Stimulated activated CD8-positive, alpha-beta memory T cell treated with anti-CD3 and anti-CD28 coated beads, Interleukin-15, amount 100 ng/mL, for 4 hours (primary cell): ENCODE measurements at regions not wholly inside any gene's neighbourhood (a gene's known extent, or its start where the extent isn't known, plus 50 kb on each side); places are given as distances from the start of the nearest gene placed in this dataset.

Experiments
- DNase-seq, 2 donors: peaks; one replicate each; pipeline ENCODE4 v3.0.0-alpha.2; 2020; ENCODE audit warnings: low read depth in 2 of 2

DNA sequence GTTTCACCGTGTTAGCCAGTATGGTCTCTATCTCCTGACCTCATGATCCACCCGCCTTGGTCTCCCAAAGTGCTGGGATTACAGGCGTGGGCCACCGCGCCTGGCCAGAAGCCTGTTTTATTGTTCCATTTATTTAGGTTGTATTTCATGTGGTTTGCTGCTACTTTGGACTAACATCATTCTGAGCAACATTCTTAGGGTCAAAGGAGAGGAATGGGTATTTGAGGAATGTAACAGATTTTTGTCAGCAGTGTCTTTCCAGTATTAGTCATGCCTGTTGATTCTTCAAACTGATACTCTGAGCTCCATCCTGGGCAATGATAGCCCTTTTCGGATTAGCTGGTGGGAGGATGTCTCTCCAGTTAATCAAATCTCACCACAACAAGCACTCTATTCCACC is 213.0 kb upstream of the CITED2 start:
- no peak for DNase-seq

DNA sequence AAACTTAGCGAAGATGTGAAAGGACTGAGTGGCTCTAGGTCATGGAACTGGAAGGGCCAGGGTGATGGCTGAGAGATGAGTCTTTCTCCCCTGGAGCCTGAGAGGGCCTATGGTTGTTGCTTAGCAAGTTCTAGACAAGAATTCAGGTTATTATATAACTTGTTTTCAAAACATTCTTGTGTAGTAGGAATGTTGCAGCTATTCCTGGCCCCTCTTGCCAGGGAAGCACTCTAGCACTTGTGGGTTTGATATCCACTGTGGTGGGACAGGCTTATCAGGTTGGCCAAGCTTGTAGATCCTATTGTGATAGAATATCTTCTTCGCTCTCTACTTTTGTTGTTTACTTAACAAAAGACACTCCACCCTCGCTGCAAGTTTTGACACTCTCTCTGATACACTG is 211.8 kb upstream of the CITED2 start:
- no peak for DNase-seq

DNA sequence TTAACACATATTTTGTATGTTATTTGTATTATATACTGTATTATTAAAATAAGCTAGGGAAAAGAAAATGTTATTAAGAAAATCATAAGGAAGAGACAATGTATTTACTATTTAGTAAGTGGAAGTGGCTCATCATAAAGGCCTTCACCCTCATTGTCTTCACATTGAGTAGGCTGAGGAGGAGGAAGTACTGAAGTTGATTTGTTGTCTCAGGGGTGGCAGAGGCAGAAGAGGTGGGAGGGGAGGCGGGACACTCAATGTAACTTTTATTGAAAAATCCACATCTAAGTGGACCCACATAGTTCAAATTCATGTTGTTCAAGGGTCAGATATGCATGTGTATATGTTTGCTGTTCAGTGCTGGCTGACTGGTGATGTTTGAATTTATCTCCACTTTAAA is 210.2 kb upstream of the CITED2 start:
- no peak for DNase-seq

DNA sequence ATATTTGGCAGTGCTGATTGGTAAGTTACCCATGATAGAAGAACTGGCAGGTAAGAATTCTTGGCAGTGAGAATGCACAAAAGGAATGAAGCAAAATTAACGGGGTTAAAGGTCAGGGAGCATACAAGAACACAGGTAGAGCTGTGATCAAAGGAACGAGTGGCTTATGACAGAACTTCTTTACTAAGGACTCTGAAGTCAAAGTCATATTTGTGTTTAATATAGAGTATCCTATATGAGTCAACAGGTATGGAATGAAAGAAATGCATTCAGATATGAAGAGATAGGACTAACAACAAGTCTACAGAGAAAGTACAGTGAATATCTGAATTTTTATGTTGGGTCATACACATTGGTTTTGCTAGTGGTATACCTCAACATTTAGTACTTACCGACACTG is 209.0 kb upstream of the CITED2 start:
- DNase-seq = no peak

DNA sequence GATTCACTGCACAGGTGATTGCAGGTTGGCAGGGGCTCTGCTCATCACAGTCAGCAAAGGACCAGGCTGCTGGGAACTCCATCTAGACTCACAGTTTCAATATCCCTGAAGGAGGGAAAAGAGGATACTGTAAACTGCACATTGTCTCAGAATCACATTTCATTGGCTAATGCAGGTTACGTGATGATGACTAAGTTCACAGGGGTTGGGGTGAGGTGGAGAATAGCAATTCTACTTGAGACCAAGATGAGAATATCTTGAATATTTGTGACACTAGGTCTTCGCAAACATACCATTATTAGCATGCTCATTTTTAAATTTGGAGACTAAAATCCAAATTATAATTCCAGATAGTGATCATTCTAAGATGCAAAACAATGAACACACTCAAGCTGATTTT is 208.5 kb upstream of the CITED2 start:
- DNase-seq = no peak

DNA sequence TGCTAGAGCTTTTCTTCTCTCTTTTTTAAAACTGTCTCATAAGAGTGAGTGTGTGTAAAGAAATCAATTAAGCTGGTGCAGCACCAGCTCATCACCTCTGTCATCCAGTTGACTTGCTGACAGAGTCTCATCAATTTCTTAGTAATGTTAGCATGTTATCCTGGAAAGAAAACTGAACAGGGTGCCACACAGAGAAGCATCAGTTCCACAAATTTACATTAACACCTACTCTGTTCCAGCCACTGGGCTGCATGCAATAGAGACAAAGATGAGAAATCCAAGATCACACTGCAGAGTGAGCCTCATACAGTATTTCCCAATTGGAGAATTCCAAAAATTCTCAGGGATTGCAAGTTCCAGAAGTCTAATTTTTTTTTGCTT is 207.0 kb upstream of the CITED2 start:
- no peak for DNase-seq

DNA sequence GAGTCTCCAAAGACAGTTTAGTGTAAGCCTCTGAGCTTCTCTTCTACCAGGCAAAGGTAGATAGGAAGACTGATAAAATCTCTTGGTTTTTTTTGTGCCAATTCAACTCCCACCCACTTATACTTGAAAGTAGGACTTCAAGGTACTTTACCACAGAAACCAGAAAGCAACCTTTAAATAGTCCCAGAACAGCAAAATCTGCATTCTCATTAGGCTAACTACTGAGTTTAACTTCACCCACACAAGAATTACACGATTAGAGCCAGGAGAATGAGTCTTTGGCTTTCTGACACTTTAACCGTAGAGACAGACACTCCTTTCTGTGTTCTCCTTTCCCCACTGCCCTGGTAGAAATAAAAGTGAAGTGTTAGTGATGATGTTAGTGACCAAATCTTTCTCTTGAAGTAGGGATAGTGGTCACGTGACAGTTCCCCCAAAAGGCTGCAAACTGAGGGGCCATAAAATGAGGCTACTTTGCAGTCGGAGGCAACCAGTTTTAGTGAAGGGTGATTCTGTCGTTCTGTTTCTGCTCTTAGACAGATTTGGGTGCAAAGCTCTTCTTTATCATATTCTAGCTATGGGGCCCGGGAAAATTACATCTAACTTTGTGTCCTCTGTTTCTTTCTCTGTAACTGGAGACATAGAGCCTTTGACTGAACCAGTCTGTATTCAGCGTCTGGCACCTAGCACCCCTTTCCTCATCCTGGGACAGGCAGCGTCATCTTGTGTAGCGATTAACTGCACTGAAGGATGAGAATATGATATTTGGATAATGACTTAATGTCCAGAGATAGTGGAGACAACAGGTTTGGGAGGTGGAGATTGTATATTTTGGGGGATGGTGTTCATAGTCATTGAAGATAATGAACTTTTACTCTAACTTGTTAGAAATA is 206.4 kb upstream of the CITED2 start:
- DNase-seq = no peak

DNA sequence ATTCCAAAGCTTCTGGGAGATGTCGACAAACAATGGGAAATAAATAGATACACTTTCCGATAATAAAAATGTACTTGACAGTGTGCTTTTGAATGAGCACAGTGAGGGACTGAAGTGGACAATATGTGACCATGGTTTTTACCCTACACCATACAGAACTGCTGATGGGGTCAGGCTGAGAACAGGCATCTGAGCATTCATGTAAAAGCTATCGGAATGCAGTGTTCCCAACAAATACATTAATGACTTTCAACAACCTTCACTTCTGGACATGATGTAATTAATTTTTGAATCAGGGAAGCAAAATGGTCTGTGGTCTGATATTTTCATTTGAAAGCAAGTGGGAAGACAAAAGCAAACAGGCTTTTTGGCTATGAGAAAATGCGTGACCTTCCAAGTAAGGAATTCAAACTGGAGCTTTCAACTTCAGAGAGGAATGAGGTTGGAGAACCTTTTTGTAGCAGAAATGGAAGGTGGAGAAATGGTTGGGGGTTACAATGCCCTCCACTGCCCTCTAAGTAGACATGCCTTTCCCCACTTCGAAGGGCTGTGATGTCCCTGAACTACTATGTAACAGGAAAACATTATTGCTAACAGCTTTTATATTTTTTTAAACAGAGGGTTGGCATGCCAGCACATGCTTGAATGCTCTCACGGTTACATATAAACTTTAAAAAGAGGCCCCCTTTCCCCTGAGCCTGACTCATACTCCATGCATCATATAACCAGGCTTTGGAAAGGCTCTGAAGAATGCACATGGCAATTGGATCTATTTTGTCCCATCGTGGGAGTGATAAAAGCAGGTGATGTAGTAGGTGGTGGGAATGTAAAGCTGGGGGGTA is 203.5 kb upstream of the CITED2 start:
- no peak for DNase-seq

DNA sequence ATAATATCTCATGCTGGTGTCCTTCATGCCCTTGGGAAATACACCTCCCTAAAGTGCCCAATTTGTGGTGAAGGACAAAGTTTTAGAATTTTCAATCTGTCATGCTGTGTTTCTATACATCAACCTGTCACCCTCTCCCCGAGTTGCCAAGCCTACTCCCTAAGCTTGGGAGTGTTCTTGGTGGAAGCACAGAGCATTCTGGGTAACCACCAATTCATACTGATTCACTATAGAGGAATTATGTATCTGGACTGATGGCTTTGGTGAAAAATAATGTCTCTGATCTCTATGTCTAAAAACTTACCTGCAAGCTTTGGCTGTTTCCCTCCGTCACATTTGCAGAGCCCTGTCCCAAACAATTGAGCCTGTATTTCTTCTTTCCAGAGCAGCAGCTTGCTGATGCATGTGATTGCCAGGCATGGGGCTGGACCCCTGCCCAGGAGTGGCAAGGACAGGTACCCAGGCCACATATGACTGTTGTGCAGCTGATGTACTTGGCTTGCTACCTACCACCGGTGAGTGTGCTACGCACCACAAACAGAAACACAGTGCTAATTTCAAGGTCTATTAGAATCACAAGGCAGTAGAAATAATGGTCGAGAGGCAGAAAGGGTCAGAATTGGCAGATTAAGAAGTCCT is 202.8 kb upstream of the CITED2 start:
- DNase-seq = no peak

DNA sequence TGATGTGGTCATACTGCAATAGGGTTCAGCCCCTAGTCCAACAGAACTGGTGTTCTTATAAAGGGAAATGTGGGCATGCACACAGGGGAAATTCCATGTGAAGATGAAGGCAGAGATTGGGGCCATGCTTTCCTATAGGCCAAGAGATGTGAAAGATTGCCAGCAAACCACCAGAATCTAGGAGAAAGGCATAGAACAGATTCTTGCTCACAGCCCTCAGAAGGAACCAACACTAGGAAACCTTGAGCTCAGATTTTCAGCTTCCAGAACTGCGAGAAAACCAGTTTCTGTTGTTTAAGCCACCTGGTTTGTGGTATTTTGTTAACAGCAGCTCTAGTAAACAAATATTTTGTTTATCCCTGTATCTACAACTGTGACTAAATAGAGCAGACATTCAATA is 197.6 kb upstream of the CITED2 start:
- DNase-seq = no peak

DNA sequence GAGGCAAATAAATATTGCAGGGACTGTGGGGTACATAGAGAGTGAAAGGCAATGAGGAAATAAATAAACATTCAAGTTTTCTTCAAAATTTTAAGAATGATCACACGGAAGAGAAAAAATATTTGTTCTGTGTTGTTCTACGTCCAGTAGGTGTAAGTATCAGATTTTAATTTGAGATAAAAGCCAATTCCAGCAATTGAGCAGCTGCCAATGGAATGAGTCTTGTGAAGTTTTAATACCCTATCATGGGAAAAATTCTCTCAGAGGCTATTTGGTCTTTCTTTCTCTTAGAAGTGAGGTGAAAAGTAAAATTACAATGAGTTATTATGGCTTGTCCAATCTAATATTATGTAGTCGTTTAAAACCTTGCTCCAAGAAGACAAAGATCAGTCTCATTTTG is 195.7 kb upstream of the CITED2 start:
- no peak for DNase-seq

DNA sequence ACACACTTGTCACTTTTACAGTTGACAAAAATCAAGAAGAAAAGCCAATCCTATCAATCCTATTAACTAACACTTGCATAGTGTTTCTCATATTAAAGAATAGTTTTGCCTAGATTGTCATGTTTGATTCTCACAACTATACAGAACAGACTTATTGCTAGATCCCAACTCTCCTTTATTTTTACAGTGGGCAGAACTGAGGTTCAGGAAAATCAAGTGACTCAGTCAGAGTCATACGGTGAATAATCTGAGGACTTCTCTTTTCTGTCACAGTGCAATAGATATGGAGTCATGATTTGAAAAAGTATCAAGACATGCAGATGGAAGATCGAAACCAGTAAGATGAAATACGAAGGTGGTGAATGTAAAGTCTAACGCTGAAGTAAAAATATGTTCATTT is 195.1 kb upstream of the CITED2 start:
- DNase-seq = no peak

DNA sequence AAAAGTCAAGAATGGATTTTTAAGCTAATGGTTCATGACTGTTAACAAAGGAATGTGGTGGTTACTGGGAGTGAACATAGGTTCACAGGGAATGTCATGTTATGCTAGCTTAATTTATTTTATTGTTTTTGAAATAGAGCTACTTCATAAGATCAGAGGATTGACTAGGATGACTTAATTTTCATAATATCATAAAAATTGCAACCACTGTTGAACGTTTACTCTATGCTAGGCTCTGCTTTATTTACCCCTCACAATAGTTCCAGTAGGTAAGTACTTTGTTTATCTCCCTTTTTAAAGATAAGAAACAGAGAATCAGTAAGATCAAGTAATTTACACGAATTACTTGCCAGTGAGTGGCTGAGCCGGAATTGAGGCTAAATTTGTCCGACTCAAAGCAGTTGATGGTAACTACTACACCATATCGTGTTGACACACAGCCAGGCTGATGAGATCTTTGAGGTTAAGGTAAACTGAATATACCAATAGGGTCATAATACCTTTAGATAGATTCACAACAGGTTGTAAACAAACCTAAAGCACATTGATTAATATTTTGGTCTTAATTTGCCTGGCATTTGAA is 194.6 kb upstream of the CITED2 start:
- DNase-seq = no peak

DNA sequence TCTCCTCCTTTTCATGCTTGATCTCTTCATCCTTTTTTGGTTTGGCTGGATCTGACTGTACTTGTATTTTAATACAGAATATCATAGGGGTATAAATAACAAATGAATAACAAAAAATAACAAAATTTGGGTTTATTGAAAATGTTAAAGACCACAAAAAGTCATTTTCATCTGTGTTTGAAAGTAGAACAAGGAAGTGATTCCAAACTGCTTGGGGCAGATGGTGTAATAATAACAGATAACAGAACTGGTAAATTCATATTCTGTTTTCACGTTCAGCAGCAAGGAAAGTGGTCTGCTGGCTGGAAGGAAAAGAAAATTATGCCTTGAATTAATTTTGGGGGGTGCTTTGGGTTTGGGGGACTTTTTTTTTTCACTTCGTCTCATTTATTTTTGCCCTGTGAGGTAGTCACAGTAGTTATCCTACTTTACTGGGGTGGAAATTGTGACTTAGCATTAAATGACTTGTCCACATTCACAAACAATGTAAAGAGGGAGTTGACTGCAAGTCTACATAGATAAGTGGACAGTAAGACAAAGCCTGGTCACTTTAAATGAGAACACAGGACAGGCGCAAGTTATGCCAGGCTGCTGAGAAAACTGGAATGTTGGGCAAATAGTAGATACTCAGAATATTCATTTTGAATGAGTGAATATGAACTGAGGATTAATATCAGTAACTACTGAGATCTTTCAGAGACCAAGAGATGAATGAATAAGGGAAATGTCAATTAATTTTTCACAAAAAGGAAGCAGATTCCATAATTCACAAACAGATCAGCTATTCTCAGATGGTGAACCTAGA is 193.9 kb upstream of the CITED2 start:
- DNase-seq = no peak

DNA sequence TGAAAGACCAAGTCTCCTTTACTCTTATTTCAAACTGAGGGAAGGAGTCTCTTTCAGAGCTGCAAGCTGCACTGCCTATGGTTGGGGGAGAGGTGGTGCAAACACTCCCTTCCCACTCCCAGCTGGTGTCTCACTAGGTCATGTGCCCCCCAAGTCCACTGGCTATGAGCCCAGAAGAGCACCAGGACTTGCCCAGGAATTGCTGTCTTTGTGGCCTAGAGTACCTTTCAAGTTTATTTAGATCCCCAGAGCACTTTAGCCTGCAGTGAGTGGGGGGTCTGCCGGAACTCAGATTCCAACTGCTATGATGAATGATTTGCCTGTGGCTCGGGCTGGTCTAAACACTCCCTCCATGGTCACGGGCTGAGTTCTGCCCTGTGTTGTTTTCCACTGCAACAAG is 192.6 kb upstream of the CITED2 start:
- no peak for DNase-seq

DNA sequence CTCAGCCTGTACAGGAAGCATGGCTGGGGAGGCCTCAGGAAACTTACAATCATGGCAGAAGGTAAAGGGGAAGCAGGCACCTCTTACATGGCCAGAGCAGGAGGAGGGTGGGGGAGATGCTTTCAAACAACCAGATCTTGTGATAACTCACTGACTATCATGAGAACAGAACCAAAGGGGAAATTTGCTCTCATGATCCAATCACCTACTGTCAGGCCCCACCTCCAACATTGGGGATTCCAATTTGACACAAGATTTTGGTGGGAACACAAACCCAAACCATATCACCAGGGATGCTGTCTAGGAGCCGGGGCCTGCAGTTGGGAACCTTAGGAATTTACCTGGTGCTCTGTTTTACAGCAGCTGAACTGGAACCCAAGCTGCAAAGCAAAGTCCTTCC is 191.1 kb upstream of the CITED2 start:
- no peak for DNase-seq

DNA sequence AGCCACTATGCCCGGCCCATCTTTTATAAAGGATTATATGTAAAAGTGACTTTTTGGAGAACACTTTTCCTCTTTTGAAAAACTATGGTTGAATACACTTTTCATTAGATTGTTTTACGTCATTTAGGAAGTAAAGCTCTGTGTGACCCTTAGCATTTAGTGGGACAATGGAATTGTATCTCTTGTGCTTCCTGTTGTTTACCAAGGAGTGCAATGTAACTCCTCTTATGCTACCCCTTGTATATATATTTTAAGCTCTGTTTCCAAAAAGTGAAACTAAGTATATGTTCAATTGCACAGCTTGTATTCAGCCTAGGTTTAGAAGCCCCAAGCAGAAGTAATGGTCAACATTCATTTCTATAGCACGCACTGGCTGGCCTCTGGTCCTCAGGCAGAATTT is 183.1 kb upstream of the CITED2 start:
- DNase-seq = no peak

DNA sequence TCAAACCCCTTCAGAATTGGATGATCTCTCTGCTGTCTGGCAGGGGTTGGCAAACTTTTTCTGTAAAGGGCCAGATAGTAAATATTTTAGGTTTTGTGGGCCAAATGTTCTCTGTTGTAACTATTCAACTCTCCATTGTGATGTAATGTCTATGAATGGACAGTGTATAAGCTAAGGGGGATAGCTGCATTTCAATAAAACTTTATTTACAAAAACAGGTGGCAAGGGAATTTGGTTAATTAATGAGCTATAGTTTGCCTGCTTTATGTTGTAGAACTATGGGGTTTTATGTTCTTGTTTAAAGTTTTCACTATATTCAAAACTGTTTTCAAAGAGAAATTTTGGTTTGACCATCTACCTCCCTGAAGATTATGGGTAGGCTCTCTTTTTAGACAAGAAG is 182.1 kb upstream of the CITED2 start:
- DNase-seq = no peak

DNA sequence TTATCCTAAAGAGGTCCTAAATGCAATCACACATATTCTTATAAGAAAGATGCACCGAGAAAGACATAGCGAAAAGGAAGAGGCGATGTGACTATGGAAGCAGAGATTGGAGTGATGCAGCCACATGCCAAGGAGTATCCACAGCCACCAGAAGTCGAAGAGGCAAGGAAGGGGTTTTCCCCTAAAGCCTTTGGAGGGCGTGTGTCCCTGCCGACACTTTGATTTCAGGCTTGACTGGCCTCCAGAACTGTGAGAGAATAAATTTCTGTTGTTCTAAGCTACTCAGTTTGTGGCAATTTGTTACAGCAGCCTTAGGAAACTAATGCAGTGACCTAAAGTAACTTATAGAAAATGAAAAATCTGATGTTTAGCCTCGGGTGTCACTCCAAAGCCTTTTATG is 179.5 kb upstream of the CITED2 start:
- no peak for DNase-seq

DNA sequence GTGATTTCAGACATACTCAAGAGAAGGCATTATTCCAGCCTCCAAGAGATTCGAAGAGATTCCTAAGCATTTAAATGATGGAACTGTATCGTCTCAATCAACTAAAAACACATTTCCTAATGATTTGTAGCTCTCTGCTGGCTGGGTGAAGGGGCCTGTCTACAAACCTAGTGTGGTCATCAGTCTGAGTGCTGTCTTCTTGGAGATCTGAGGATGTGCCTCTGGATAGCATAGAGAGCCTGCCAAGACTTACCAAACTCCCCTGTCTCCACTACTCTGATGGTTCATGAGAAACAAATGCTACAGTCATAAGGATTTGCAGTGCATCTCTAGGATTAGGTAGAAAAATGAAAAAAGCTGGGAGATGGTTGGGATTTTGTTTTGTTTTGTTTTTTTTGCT is 176.9 kb upstream of the CITED2 start:
- DNase-seq = no peak

DNA sequence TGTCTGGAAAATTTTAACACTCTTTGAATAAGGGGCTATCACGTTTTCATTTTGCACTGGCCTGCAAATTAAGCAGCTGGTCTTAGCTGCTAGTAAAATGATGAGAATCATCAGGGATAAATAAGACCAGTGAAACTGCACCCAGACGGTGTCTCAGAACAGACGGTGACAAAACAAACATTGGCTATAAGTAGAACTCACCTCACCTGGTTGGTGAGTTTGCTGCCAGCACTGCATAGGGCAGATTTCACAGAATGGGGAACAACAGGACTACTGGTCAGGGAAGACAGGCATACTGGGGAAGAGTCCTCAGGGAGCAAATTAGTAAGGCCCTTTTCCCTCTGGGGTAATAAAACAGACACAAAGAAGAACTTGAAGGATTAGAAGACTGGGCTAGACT is 175.9 kb upstream of the CITED2 start:
- no peak for DNase-seq
